HG03575 (cell line): ENCODE measurements at regions not wholly inside any gene's neighbourhood (a gene's known extent, or its start where the extent isn't known, plus 50 kb on each side); places are given as distances from the start of the nearest gene placed in this dataset.
"Not testable (repeated sequence)": the region's sequence is repeated elsewhere in the genome, so short reads cannot be mapped to it uniquely, and the experiment has no call there.

Source experiments
- ATAC-seq: cut with Tn5 transposase; IDR thresholded peaks from one replicate; pipeline ENCODE4 v1.9.1; 2021; ENCODE audit not compliant: unreplicated experiment, insufficient number of reproducible peaks, low FRiP score; ENCODE audit errors: extremely low read depth

DNA sequence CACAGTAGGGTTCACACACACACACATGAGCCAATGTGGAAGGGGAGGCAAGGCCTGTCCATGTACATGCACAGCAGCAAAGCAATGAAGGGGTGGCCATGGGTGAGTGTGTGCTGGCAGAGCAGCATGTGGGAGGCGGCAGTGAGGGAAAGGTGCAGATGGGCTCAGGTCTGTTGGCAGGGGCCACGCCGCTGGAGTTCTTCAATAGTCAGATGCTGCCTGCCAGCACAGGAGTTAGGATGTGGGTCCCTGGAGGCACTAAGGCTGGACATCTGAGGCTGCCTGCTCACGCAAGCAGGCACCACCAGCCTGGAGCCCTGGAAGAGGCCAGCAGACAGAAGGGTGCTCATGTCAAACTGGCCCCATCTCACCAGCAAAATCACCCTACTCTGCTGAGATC is 1304.9 kb downstream of the DSC3 start:
- ATAC-seq = no peak

DNA sequence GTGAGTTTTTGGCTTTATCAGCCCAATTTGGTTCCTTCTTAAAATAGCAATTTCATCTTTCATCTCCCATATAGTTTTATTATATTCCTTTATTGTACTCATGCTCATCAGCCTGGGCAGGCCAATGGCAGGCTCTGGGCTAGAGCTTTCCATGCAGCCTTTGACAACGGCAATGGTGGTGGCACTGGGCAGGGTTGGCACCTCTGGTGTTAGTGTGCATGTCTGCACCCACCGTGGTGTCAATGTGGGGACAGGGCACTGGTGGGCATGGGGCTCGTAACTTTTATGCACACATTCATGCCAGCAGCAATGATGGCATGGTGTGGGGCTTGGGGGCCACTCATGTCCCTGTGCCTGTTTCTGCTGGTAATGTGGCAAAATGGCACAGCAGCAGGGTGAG is 1305.4 kb downstream of the DSC3 start:
- no peak for ATAC-seq

DNA sequence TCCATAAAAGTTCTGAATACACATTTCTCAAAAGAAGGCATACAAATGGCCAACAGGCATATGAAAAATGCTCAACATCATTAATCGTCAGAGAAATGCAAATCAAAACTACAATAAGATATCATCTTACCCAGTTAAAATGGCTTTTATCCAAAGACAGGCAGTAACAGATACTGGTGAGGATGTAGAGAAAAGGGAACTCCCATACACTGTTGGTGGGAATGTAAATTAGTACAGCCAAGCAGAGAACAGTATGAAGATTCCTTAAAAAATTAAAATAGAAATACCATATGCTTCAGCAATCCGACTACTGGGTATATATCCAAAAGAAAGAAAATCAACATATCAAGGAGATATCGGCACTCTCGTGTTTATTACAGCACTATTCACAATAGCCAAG is 1312.5 kb downstream of the DSC3 start:
- ATAC-seq = no peak

DNA sequence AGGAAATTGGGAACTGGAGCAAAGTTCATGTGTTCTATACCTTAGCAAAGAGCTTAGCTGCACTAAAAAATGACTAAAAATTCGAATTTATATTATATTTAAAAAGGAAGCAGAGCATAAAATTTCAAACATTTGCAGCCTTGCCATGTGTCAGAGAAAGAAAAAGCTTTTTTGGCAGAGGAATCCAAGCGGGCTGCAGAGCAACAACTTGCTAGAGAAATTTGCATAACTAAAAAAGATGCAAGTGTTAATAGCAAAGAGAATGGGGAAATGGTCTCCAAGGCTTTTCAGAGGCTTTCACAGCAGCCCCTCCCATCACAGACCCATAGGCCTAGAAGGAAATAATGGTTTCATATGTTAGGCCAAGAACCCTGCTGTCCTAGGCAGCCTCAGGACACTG is 1315.9 kb downstream of the DSC3 start:
- ATAC-seq = no peak

DNA sequence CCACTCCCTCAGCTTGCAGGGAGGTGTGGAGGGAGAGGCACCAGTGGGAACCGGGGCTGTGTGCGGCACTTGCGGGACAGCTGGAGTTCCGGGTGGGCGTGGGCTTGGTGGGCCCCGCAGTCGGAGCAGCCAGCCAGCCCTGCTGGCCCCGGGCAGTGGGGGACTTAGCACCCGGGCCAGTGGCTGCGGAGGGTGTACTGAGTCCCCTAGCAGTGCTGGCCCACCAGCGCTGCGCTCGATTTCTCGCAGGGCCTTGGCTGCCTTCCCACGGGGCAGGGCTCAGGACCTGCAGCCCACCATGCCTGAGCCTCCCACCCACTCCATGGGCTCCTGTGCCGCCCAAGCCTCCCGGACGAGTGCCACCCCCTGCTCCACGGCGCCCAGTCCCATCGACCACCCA is 1319.1 kb downstream of the DSC3 start:
- ATAC-seq = not testable (repeated sequence)

DNA sequence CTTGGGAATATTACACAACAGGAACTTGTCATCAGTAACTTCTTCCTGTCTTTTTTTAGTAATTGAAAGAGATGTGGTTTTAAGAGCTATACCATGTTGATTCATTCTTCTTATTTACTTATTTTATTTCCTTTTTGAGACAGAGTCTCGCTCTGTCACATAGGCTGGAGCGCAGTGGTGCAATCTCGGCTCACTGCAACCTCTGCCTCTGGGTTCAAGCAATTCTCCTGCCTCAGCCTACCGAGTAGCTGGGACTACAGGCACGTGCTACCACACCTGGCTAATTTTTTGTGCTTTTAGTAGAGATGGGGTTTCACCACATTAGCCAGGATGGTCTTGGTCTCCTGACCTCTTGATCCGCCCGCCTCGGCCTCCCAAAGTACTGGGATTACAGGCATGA is 1326.6 kb downstream of the DSC3 start:
- not testable (repeated sequence) for ATAC-seq

DNA sequence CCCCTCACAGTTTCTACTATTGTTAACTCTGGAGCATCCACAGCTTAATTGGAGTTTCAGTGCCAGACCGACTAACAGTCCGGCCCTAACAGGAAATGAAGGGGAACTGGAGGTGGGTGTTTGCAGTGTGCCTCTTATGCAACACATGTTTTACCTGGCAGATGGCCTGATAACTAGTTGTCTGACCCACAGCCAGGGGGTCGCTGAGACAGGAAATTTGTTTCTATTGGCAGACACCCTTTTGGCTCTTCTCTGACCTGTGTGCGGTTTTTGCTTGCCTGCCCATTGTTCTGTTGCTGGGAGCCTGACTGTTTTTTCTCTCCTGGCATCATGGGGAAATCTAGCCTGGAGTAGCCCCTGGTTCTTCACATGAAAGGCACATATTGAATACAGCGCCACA is 1329.8 kb downstream of the DSC3 start:
- no peak for ATAC-seq

DNA sequence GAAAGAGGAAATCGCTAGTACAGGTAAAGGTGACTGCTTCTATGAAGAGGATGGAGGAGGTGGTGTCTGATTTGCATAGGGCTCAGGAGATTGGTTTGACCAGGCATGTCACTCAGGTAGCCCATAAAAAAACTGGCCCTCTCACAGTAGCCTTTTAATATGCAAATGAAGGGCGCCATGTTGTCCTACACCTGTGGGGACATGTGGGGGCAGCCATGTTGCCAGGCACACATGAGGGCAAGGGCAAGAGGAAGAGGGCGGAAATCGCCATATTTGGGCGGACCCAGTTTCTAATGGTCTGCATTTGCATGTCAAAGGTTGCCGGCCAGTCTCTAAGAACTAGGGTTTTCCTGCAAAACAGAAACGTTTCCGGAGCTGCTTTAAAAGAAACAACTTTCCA is 1330.6 kb downstream of the DSC3 start:
- ATAC-seq = no peak

DNA sequence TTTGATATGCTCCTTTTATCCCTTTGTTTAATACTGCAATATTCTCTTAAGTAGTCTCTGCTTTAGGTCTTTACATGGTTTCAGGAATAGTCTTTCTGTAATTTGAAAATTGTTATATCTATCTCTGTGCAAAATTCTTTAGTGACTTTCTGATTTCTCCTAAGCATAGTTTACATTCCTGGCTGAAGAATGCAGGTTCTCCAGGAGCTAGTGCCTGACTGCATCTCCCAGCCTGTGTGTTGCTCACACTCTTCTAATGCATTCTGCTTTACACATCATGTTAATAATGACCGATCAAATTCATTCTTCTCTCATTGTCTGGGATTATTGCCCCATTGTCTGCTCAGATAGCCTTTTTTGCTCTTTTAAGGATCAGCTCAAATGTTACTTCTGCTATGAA is 1349.2 kb downstream of the DSC3 start:
- ATAC-seq = no peak

DNA sequence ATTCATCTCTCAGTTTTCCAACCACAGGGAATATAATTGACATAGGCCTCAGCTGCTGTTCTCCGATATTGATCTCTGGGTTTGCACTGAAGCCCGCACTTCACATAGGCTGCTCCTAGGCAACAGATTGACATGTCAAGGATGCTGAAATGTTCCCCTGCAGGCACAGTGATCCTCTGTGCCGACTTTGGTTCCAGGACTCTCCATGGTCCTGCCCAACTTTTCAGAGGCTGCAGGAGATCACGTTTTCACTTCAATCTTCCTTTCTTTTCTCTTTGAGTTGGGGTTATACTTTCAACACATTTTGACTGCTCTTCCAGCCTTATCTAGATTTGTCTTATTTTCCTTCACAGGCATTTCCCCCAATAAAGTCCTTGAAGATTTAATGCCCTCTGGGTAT is 1361.0 kb downstream of the DSC3 start:
- ATAC-seq = no peak

DNA sequence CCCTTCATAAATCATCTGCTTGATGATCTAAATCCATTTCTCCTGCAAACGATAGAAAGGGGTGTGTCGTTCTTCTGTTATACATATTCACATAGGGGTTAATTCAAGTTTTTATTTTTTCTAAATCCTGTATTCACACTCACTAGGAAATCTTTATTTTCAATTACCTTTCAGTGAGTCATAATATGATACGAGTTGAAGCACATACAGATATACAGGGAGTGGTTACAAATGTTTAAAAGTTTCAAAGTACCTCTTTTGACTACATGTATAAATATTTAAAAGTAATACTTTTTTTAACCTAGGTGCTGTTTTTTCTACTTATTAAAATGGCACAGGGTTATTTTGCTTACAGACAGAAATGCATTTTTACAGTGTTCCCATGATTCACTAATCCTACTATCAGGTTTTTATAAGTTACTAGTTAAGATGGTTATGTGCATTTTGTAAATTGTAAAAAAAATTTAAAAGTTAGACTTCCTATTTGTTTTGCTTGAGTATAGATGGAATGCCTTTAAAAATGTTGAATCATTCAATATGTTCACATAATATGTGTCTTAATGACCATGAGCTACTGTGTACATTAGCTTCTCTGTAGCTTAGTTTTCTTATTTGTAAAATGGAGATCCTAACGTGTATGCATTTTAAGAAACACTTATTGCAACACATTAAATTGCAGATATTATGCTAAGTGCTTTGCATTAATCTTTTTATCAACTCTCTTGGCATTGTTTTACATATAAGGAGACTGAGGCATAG is 1378.1 kb downstream of the DSC3 start:
- no peak for ATAC-seq

DNA sequence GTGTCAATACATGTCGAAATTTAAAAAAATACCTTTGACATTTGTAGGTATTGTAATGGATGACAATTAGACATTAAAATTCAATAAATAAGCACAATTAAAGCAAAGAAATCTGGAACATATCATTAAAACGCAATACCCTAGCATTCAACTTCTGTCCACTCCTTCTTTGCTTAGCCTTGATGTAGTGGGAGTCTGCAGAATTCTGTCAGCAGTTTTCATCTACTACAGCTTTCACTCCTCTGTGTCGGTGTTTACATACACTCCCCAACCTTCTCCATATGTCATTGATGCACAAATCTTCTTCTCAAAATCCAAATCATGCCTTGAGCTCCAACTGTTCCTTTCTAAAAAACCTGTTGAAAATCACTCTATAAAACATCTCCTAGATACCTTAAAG is 1380.6 kb downstream of the DSC3 start:
- ATAC-seq = no peak

DNA sequence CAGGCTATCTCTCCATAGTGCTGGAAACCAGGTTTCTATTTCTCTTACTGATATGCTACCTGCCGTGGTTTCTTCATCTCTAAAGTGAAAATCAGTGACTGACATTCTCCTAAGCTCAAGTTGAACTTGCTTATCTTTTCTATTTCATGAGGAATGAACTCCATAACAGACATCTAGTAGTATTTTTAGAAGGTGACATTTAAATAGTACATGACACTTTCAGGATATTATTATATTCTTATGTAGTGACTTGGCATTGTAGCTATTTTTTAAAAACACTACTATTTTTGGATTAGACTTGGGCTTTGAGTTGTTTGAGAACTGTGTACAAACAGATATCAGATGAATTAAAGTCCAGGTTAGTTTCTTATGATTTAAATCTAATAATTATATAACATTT is 1381.8 kb downstream of the DSC3 start:
- ATAC-seq = no peak

DNA sequence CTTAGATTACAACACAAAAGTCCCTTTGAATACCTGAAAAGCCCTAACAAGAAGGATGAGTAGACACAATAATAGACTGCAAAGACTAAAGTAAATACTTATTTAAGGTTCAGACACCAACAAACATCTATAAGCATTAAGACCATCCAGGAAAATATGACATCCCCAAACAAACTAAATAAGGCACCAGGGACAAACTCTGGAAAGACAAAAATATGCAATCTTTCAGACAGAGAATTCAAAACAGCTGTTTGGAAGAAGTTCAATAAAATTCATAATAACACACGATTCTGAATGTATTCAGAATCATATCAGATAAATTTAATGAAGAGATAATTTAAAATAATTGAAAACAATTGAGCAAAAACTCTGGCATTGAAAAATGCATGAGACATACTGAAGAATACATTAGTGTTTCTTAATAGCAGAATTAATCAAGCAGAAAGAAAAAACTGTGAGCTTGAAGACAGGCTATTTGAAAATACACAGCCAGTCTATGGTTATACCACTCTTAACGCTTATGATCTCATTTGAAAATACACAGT is 1388.8 kb downstream of the DSC3 start:
- ATAC-seq = no peak

DNA sequence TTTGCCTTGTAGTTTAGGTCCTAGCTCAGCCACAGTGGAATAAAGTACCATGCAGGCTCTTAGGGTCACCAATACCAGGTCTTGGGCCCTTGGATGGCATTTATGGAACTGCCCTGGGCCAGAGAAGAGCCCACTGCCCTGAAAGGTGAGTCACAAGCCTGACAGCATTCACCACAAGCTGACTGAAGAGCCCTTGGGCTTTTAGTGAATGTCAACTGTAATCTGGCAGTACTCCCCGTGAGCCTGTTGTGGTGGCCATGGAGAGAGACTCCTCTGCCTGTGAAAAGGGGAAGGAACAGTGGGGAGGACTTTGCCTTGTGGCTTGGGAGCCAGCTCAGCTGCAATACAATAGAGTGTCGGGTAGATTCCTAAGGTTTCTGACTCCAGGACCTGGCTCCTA is 1389.7 kb downstream of the DSC3 start:
- no peak for ATAC-seq

DNA sequence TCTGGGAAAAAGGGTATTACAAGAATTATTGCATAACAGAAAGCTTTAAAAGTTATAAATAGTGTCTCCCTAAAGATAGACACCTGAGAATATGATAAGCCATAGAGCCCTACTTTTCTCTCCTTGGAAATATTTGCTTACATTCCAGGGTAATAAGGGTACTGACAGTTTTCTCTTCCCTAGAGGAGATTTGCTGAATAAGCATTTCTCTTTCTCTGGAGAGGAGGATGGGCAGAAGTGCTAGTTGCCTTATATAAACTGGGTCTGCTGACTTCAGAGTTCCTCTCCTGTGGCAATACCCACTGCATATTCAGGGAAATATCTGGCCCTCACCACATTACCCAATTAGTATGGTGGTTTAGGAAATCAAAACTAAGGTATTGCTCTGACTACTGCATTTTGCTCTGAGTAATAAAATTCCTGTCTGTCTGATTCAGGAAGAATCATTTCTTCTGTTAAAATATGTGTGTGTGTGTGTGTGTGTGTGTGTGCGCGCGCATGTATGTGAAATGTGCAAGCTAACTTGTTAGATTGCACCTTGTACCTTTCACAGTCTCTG is 1391.3 kb downstream of the DSC3 start:
- no peak for ATAC-seq

DNA sequence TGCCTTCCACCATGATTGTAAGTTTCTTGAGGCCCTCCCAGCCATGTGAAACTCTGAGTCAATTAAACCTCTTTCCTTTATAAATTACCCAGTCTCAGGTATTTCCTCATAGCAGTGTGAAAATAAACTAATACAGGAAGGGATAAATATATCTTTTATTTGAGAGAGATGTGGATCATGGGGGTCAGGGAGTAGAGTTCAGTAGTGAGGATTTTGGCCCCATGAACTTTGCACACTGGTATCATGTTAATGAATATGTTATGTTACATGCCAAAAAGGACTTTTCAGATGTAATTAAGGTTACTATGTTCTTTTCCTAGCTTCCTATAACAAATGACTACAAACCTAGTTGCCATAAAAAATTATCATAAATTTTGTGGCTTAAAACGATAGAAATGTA is 1393.7 kb downstream of the DSC3 start:
- no peak for ATAC-seq

DNA sequence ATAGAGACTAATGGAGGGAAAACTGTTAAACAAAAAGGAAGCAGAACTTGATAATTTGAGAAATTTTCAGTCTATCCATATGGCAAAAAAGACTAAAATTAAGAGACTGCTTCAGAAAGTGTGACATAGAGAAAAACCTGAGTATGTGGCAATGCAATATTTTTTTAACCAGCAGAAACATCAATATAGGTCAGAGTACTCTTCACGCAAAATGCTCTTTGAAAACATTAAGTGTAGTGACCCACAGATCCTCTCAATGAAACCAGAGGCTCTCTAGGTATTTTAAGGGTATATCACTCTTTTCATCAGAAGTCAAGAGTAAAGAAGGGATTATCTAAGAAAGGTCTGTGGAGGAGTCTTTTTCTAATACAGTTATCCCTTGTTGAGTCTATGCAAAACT is 1394.8 kb downstream of the DSC3 start:
- no peak for ATAC-seq

DNA sequence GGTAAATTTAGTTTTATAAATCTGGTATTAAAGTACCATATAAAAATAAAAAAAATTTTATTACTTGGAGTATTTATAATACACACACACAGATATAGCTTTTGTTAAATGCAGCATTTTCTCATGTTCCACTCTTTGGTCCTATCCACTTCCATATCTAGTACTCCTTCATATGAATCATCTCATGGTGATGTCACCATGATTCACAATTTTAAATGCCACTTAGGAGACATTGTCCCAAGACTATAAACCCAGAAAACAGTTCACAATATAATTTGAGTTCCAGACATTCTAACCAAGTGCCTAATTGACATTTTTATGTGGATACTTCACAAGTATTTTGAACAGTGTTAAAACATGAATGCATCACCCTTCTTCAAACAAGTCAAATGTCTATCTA is 1398.3 kb downstream of the DSC3 start:
- ATAC-seq = no peak

DNA sequence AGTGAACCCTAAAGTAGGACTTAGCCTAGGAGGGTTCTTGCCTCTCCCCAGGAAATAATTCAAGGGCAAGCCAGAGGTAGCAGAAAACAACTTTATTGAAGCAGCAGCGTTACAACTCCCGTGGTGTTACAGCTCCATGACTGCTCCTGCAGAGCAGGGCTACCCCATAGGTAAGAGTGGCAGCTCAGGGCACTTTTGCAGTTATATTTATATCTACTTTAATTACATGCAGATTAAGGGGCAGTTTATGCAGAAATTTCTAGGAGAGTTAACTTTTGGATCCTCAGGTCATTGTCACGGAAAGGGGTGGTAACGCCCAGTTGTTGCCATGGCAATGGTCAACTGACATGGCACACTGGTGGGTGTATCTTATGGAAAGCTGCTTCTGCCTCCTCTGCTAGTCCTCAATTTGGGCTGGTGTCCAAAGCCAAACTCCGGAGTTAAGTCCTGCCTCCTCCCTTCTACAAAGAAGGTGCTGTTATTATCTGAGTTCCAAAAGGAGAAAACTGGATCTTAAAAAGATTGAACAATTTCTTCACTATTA is 1413.0 kb downstream of the DSC3 start:
- ATAC-seq = no peak

DNA sequence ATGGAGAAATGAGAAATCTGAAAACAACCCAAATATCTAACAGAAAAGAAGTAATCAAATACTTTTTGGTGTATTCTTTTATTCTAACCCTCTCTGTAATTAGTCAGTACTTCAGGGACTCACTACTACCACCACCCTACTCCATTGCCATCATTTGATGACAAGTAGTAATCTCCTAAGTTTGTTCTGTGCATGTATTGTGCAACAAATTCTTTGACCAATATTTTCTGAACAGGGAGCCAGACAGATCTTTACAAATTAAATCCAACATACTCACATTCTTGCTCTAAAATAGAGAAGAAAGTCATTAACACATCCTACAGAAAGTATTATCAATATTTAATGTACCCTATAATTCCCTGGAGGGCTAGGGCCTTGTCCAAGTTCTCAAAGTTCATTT is 1416.4 kb downstream of the DSC3 start:
- no peak for ATAC-seq
